ENCODE measurements at regions not wholly inside any gene's neighbourhood (a gene's known extent, or its start where the extent isn't known, plus 50 kb on each side); places are given as distances from the start of the nearest gene placed in this dataset.

DNA sequence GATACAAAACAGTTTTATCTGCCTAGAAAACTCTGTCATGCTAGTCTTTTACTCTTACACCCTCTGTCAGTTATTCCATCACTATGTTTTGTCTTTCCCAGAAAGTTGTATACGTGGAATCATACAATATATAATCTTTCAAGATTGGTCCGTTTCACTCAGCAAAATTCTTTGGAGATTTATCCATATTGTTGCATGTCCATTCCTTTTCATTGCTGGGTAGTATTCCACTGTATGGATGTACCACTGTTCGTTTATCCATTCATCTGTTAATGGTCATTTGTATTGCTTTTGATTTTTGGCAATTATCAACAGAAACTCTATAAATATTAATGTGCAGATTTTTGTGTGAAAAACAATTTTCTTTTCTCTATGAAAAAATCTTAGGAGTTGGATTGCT lies 63.1 kb downstream of the GLUD2 start:
- DNase-seq (ENCODE audit: low spot score): no peak
- TF ChIP-seq HNF4A (conservative IDR thresholded peaks at IDR 0.05) (no peak), YY1 (IDR thresholded peaks at IDR 0.05) (no peak), EGR1 (IDR thresholded peaks at IDR 0.05; ENCODE audit: low read depth in 2 of 2) (no peak), NR2F2 (IDR thresholded peaks at IDR 0.05) (no peak), RXRA (IDR thresholded peaks at IDR 0.05) (no peak), SP1 (IDR thresholded peaks at IDR 0.05) (no peak), RAD21 (IDR thresholded peaks at IDR 0.05) (no peak), TAF1 (conservative IDR thresholded peaks at IDR 0.05) (no peak), GABPA (IDR thresholded peaks at IDR 0.05 in 1 of 2, conservative IDR thresholded peaks at IDR 0.05 in 1 of 2) (no peak), FOXA2 (IDR thresholded peaks at IDR 0.05) (no peak), FOXA1 (IDR thresholded peaks at IDR 0.05) (no peak), HNF4G (IDR thresholded peaks at IDR 0.05) (no peak), JUND (IDR thresholded peaks at IDR 0.05) (no peak)
- TF ChIP-seq, protein P1, sequence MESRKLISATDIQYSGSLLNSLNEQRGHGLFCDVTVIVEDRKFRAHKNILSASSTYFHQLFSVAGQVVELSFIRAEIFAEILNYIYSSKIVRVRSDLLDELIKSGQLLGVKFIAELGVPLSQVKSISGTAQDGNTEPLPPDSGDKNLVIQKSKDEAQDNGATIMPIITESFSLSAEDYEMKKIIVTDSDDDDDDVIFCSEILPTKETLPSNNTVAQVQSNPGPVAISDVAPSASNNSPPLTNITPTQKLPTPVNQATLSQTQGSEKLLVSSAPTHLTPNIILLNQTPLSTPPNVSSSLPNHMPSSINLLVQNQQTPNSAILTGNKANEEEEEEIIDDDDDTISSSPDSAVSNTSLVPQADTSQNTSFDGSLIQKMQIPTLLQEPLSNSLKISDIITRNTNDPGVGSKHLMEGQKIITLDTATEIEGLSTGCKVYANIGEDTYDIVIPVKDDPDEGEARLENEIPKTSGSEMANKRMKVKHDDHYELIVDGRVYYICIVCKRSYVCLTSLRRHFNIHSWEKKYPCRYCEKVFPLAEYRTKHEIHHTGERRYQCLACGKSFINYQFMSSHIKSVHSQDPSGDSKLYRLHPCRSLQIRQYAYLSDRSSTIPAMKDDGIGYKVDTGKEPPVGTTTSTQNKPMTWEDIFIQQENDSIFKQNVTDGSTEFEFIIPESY (IDR thresholded peaks at IDR 0.05): no peak
- TF ChIP-seq, protein P2, sequence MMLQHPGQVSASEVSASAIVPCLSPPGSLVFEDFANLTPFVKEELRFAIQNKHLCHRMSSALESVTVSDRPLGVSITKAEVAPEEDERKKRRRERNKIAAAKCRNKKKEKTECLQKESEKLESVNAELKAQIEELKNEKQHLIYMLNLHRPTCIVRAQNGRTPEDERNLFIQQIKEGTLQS (IDR thresholded peaks at IDR 0.05): no peak
- TF ChIP-seq, protein P3, sequence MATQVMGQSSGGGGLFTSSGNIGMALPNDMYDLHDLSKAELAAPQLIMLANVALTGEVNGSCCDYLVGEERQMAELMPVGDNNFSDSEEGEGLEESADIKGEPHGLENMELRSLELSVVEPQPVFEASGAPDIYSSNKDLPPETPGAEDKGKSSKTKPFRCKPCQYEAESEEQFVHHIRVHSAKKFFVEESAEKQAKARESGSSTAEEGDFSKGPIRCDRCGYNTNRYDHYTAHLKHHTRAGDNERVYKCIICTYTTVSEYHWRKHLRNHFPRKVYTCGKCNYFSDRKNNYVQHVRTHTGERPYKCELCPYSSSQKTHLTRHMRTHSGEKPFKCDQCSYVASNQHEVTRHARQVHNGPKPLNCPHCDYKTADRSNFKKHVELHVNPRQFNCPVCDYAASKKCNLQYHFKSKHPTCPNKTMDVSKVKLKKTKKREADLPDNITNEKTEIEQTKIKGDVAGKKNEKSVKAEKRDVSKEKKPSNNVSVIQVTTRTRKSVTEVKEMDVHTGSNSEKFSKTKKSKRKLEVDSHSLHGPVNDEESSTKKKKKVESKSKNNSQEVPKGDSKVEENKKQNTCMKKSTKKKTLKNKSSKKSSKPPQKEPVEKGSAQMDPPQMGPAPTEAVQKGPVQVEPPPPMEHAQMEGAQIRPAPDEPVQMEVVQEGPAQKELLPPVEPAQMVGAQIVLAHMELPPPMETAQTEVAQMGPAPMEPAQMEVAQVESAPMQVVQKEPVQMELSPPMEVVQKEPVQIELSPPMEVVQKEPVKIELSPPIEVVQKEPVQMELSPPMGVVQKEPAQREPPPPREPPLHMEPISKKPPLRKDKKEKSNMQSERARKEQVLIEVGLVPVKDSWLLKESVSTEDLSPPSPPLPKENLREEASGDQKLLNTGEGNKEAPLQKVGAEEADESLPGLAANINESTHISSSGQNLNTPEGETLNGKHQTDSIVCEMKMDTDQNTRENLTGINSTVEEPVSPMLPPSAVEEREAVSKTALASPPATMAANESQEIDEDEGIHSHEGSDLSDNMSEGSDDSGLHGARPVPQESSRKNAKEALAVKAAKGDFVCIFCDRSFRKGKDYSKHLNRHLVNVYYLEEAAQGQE (IDR thresholded peaks at IDR 0.05): no peak
- TF ChIP-seq, protein P4, sequence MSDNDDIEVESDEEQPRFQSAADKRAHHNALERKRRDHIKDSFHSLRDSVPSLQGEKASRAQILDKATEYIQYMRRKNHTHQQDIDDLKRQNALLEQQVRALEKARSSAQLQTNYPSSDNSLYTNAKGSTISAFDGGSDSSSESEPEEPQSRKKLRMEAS (IDR thresholded peaks at IDR 0.05): no peak
- WGBS: 90% methylated on average over 3 of the region's 3 CpGs

DNA sequence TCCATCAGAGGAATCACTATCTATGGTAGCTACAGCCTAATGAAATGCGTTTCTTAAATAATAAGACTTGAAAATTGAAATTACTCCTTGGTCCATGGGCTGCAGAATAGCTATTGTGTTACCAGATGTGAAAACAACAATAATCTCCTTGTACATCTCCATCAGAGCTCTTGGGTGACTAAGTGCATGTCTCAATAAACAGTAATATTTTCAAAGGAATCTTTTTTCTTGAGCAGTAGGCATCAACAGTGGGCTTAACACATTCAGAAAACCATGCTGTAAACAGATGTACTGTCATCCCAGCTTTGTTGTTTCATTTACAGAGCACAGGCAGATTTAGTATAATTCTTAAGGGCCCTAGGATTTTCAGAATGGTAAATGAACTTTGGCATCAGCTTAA lies 67.3 kb downstream of the GLUD2 start:
- Histone ChIP-seq H3K9me3 (ENCODE audit: control insufficient read depth in 4 of 4, low read length in 3 of 4) (no peaks in the 10 kb centered on the region), H3K27me3 (ENCODE audit: control insufficient read depth in 4 of 4, insufficient read depth in 4 of 4, low read length in 3 of 4) (peaks cover 0 to 3% (median 0%) of the 10 kb centered on the region in 4 donors), H3K27ac (ENCODE audit: low read depth in 1 of 2, low read length in 2 of 2) (no peak overlapping the region), H3K36me3 (ENCODE audit: control insufficient read depth in 4 of 4, insufficient read depth in 3 of 4, low read depth in 1 of 4, low read length in 3 of 4) (no peaks in the 10 kb centered on the region), H3K9ac (ENCODE audit: low read depth in 1 of 2, low read length in 2 of 2) (no peak overlapping the region), H3K4me3 (ENCODE audit: low read depth in 1 of 3, low read length in 3 of 3) (no peak overlapping the region), H3K4me1 (ENCODE audit: control insufficient read depth in 4 of 4, insufficient read depth in 4 of 4, low read length in 3 of 4) (no peaks in the 10 kb centered on the region)
- TF ChIP-seq, protein P2 (IDR thresholded peaks at IDR 0.05): no peak
- TF ChIP-seq, protein P3 (IDR thresholded peaks at IDR 0.05): no peak
- TF ChIP-seq, protein P1 (IDR thresholded peaks at IDR 0.05): no peak
- TF ChIP-seq GABPA (IDR thresholded peaks at IDR 0.05 in 1 of 2, conservative IDR thresholded peaks at IDR 0.05 in 1 of 2) (no peak), JUND (IDR thresholded peaks at IDR 0.05) (no peak), SP1 (IDR thresholded peaks at IDR 0.05) (no peak), HNF4A (conservative IDR thresholded peaks at IDR 0.05) (no peak)
- 90% methylated on average over 1 of the region's 1 CpG for WGBS
- DNase-seq (ENCODE audit: low spot score): no peak

More for the DNA sequence above, 63.1 kb downstream of the GLUD2 start:
- Histone ChIP-seq H3K27ac (ENCODE audit: low read depth in 1 of 2, low read length in 2 of 2) (no peak overlapping the region), H3K9me3 (ENCODE audit: control insufficient read depth in 4 of 4, low read length in 3 of 4) (peaks cover 0 to 3% (median 0%) of the 10 kb centered on the region in 4 donors), H3K9ac (ENCODE audit: low read depth in 1 of 2, low read length in 2 of 2) (no peak overlapping the region), H3K27me3 (ENCODE audit: control insufficient read depth in 4 of 4, insufficient read depth in 4 of 4, low read length in 3 of 4) (peaks cover 0 to 3% (median 0%) of the 10 kb centered on the region in 4 donors), H3K4me1 (ENCODE audit: control insufficient read depth in 4 of 4, insufficient read depth in 4 of 4, low read length in 3 of 4) (no peaks in the 10 kb centered on the region), H3K36me3 (ENCODE audit: control insufficient read depth in 4 of 4, insufficient read depth in 3 of 4, low read depth in 1 of 4, low read length in 3 of 4) (no peaks in the 10 kb centered on the region), H3K4me3 (ENCODE audit: low read depth in 1 of 3, low read length in 3 of 3) (no peak overlapping the region)
